DND-41 (cell line): ENCODE measurements at regions not wholly inside any gene's neighbourhood (a gene's known extent, or its start where the extent isn't known, plus 50 kb on each side); places are given as distances from the start of the nearest gene placed in this dataset.

Experiments used
- CTCF ChIP-seq: IDR thresholded peaks from 2 replicates; pipeline ENCODE4 v1.5.1; 2012; ENCODE audit warnings: borderline replicate concordance, low read length, moderate library complexity, mild to moderate bottlenecking; ENCODE audit not compliant: poor library complexity, severe bottlenecking; ENCODE audit errors: extremely low read depth
- EZH2 ChIP-seq: IDR thresholded peaks from 3 replicates; pipeline ENCODE4 v1.6.1; 2012; ENCODE audit warnings: borderline replicate concordance, low read depth, mild to moderate bottlenecking, moderate library complexity, low read length, inconsistent platforms; ENCODE audit not compliant: severe bottlenecking

GRCh38 chr1:98420376-98421084 lies 241.0 kb upstream of the SNX7 start:
- TF ChIP-seq CTCF (no peak), EZH2 (no peak)
